T-cell (primary cell): ENCODE measurements at regions not wholly inside any gene's neighbourhood (a gene's known extent, or its start where the extent isn't known, plus 50 kb on each side); places are given as distances from the start of the nearest gene placed in this dataset.
"Not testable (repeated sequence)": the region's sequence is repeated elsewhere in the genome, so short reads cannot be mapped to it uniquely, and the experiment has no call there.

Experiments used
- ATAC-seq, 4 experiments: fragments of 200-7000 bp in 3 of 4; fragments of 150-1000 bp in 1 of 4; cut with Tn5 transposase; replicated peaks in 1 of 4; 1 replicate in 3 of 4; 2 replicates in 1 of 4; pipeline ENCODE4 v1.10.0; 2021; ENCODE audit warnings: moderate library complexity in 3 of 4, mild to moderate bottlenecking in 2 of 4, moderate number of reproducible peaks in 1 of 4
- CTCF ChIA-PET, 2 donors: fragments of 300-600 bp; sonication (Branson Sonifier 250); formaldehyde crosslinking; loops; one replicate each; lab custom pipeline; 2022; ENCODE audit warnings: antibody characterized with exemption in 2 of 2; lab: Charles Lee
- POLR2A ChIA-PET, 2 donors: fragments of 300-600 bp; sonication (Branson Sonifier 250); formaldehyde crosslinking; loops; one replicate each; lab custom pipeline; 2022; ENCODE audit warnings: antibody characterized with exemption in 2 of 2; lab: Charles Lee
- DNase-seq, 35 experiments: peaks; one replicate each; pipeline versions ENCODE4 v3.0.0 to v3.0.0-alpha.2; 2013 to 2023
- H3K27ac ChIP-seq: one replicate; pipeline ENCODE4 v1.5.1; 2013; ENCODE audit warnings: low read length
- H3K27me3 ChIP-seq, 2 experiments: replicated peaks in 1 of 2; 1 replicate in 1 of 2; 2 replicates in 1 of 2; pipeline versions ENCODE4 v1.6.1 to v1.7.0; 2013; ENCODE audit warnings: low read length in 1 of 2, mixed read lengths in 1 of 2; ENCODE audit not compliant: control insufficient read depth in 2 of 2, insufficient read depth in 2 of 2; ENCODE audit errors: extremely low read depth in 1 of 2
- H3K36me3 ChIP-seq, 2 donors: 1 replicate in 1 of 2; 2 replicates in 1 of 2; pipeline versions ENCODE4 v1.6.1 to v1.7.0; 2013; ENCODE audit warnings: low read length in 1 of 2; ENCODE audit not compliant: control insufficient read depth in 2 of 2, insufficient read depth in 1 of 2; ENCODE audit errors: extremely low read depth in 1 of 2
- H3K4me1 ChIP-seq, 2 experiments: 1 replicate in 1 of 2; 2 replicates in 1 of 2; pipeline versions ENCODE4 v1.6.1 to v1.7.0; 2013; ENCODE audit warnings: low read length in 2 of 2, mixed read lengths in 1 of 2; ENCODE audit not compliant: insufficient read depth in 2 of 2, control insufficient read depth in 1 of 2; ENCODE audit errors: extremely low read depth in 1 of 2
- H3K4me3 ChIP-seq, 2 donors: 1 replicate in 1 of 2; 2 replicates in 1 of 2; pipeline versions ENCODE4 v1.5.1 to v1.7.0; 2013; ENCODE audit warnings: mild to moderate bottlenecking in 2 of 2, low read length in 1 of 2, moderate library complexity in 1 of 2; ENCODE audit not compliant: control insufficient read depth in 1 of 2; ENCODE audit errors: extremely low read depth in 1 of 2
- H3K9me3 ChIP-seq: 2 replicates; pipeline ENCODE4 v1.7.0; 2013
- H3K27ac Mint-ChIP-seq, 2 donors: one replicate each; pipeline ENCODE4 v1.8.0; 2020 to 2021; ENCODE audit warnings: mild to moderate bottlenecking in 2 of 2, mixed read lengths in 2 of 2
- H3K27me3 Mint-ChIP-seq, 2 donors: one replicate each; pipeline ENCODE4 v1.8.0; 2021 to 2022; ENCODE audit warnings: mixed read lengths in 2 of 2
- H3K36me3 Mint-ChIP-seq: one replicate; pipeline ENCODE4 v1.8.0; 2021; ENCODE audit warnings: mixed read lengths
- H3K4me1 Mint-ChIP-seq, 3 donors: one replicate each; pipeline ENCODE4 v1.8.0; 2020 to 2022; ENCODE audit warnings: mixed read lengths in 3 of 3, mild to moderate bottlenecking in 1 of 3
- H3K4me3 Mint-ChIP-seq, 3 donors: one replicate each; pipeline ENCODE4 v1.8.0; 2020 to 2022; ENCODE audit warnings: mild to moderate bottlenecking in 3 of 3, mixed read lengths in 3 of 3, moderate library complexity in 3 of 3
- H3K9me3 Mint-ChIP-seq, 3 donors: one replicate each; pipeline ENCODE4 v1.8.0; 2020 to 2022; ENCODE audit warnings: mixed read lengths in 3 of 3
- WGBS: methylation state at CpG from one replicate; pipeline ENCODE4 v1.1.5; 2013; ENCODE audit warnings: missing lambda C conversion rate; ENCODE audit not compliant: insufficient coverage; 5-methylcytosine and 5-hydroxymethylcytosine counted together

DNA sequence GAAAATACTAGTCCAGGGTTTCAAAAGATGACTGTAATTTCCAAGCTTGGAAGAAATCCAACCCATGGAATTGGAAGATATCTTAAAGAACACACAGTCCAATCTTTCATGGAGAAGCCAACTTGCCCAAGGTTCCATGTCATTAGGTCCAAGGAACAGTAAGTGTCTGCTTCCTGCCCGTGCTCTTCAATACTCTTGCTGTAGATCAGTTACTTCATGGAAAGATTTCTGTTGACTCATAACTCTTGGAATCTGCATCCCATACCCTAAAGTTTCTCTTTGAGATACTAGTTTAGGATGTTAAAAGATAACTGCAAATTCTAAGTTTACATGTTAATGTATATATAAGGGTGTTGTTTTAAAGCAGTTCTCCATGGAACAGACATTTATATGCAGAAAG, 127.9 kb upstream of the SLC13A1 start:
- Histone ChIP-seq H3K4me1 (no peaks in the 10 kb centered on the region), H3K4me3 (no peak overlapping the region), H3K36me3 (no peaks in the 10 kb centered on the region), H3K9me3 (peaks cover 3% of the 10 kb centered on the region), H3K27ac (no peak overlapping the region), H3K27me3 (peaks cover 0 to 3% of the 10 kb centered on the region in 2 experiments)
- Mint-ChIP-seq H3K27ac (no peak overlapping the region), H3K27me3 (no peaks in the 10 kb centered on the region), H3K36me3 (no peaks in the 10 kb centered on the region), H3K9me3 (peaks cover 20 to 29% (median 26%) of the 10 kb centered on the region in 3 donors), H3K4me3 (no peak overlapping the region), H3K4me1 (no peaks in the 10 kb centered on the region)
- ChIA-PET CTCF (no interaction called here), POLR2A (no interaction called here)
- 80% methylated on average over 1 of the region's 1 CpG for WGBS
- ATAC-seq (no peak), DNase-seq (no peak)

DNA sequence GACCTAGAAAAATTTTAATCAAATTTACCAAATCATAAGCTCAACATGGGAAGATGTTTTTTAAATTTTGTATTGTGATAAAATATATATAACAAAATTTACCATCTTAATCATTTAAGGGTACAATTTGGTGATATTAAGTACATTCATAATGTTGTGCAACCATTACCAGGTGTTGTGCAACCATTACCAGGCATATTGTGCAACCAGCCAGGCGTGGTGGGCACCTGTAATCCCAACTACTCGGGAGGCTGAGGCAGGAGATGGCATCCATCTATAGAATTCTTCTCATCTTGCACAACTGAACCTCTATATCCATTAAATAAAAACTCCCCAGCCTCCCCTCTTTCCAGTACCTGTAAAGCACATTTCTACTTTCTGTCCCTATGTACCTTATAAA, 124.5 kb upstream of the SLC13A1 start:
- Mint-ChIP-seq H3K27ac (no peak overlapping the region), H3K4me3 (no peak overlapping the region), H3K27me3 (no peaks in the 10 kb centered on the region), H3K36me3 (no peaks in the 10 kb centered on the region), H3K9me3 (peaks cover 19 to 28% (median 24%) of the 10 kb centered on the region in 3 donors), H3K4me1 (no peaks in the 10 kb centered on the region)
- Histone ChIP-seq H3K4me1 (no peaks in the 10 kb centered on the region), H3K27me3 (no peaks in the 10 kb centered on the region), H3K4me3 (no peak overlapping the region), H3K9me3 (peaks cover 3% of the 10 kb centered on the region), H3K27ac (no peak overlapping the region), H3K36me3 (no peaks in the 10 kb centered on the region)
- WGBS: 27% methylated on average over 2 of the region's 2 CpGs
- ChIA-PET CTCF (no interaction called here), POLR2A (no interaction called here)
- no peak for DNase-seq
- ATAC-seq: no peak

GRCh38 chr7:123323689-123324088, 123.9 kb upstream of the SLC13A1 start:
- no peaks in the 10 kb centered on the region for H3K4me1 ChIP-seq
- Mint-ChIP-seq H3K4me1 (no peaks in the 10 kb centered on the region), H3K9me3 (peaks cover 19 to 28% (median 24%) of the 10 kb centered on the region in 3 donors), H3K27ac (no peak overlapping the region), H3K4me3 (no peak overlapping the region), H3K27me3 (no peaks in the 10 kb centered on the region), H3K36me3 (no peaks in the 10 kb centered on the region)
- H3K27ac ChIP-seq: no peak overlapping the region
- H3K27me3 ChIP-seq: no peaks in the 10 kb centered on the region
- POLR2A ChIA-PET: no interaction called here
- H3K9me3 ChIP-seq: peaks cover 3% of the 10 kb centered on the region
- CTCF ChIA-PET: no interaction called here
- no peak overlapping the region for H3K4me3 ChIP-seq
- no peaks in the 10 kb centered on the region for H3K36me3 ChIP-seq
- ATAC-seq (no peak), DNase-seq (no peak)

- H3K4me3 Mint-ChIP-seq, H3K4me1 ChIP-seq, H3K4me3 ChIP-seq, H3K27me3 Mint-ChIP-seq, H3K27ac Mint-ChIP-seq, H3K36me3 Mint-ChIP-seq, CTCF ChIA-PET, H3K27me3 ChIP-seq, DNase-seq, ATAC-seq, H3K36me3 ChIP-seq, H3K9me3 ChIP-seq, H3K27ac ChIP-seq, POLR2A ChIA-PET, H3K4me1 Mint-ChIP-seq: not testable (repeated sequence)
- WGBS: no CpG with 5 or more reads among the region's 5 CpGs
- peaks cover 19 to 28% (median 24%) of the 10 kb centered on the region in 3 donors for H3K9me3 Mint-ChIP-seq
Observed at GRCh38 chr7:123321578-123321977, 121.8 kb upstream of the SLC13A1 start.

GRCh38 chr7:123319911-123320310, 120.1 kb upstream of the SLC13A1 start:
- ATAC-seq (no peak), DNase-seq (no peak)
- H3K9me3 ChIP-seq: peaks cover 3% of the 10 kb centered on the region
- no peaks in the 10 kb centered on the region for H3K36me3 ChIP-seq
- POLR2A ChIA-PET: no interaction called here
- CTCF ChIA-PET: no interaction called here
- no peaks in the 10 kb centered on the region for H3K4me1 Mint-ChIP-seq
- no peaks in the 10 kb centered on the region for H3K27me3 Mint-ChIP-seq
- no peak overlapping the region for H3K4me3 ChIP-seq
- H3K9me3 Mint-ChIP-seq: peaks cover 19 to 26% (median 22%) of the 10 kb centered on the region in 3 donors
- H3K4me1 ChIP-seq: no peaks in the 10 kb centered on the region
- H3K27me3 ChIP-seq: no peaks in the 10 kb centered on the region
- H3K4me3 Mint-ChIP-seq: no peak overlapping the region
- no peak overlapping the region for H3K27ac ChIP-seq
- H3K27ac Mint-ChIP-seq: no peak overlapping the region
- no peaks in the 10 kb centered on the region for H3K36me3 Mint-ChIP-seq
- WGBS: 63% methylated on average over 2 of the region's 3 CpGs

DNA sequence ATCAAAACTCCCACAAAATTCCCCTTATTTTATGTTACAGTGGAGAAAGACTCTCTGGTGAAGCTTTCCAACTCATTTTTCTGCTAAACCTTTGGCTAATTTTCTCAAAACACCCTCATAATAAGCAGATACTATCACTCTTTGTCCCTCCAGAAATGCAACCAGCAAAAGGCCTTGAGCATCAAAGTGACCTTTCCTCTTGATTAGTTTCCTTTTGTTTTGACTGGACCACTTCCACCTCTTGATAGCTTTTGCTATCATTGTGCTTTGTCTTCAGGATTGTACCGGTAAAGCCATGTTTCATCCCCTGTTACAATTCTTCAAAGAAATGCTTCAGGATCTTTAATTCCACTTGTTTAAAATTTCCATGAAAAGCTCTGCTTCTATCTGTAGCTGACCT, 115.1 kb upstream of the SLC13A1 start:
- no peak for DNase-seq
- ChIA-PET CTCF (no interaction called here), POLR2A (no interaction called here)
- H3K4me3 ChIP-seq: no peak overlapping the region
- 67% methylated on average over 1 of the region's 1 CpG for WGBS
- ATAC-seq: no peak
- no peaks in the 10 kb centered on the region for H3K9me3 ChIP-seq
- H3K4me1 Mint-ChIP-seq: no peaks in the 10 kb centered on the region
- no peak overlapping the region for H3K27ac Mint-ChIP-seq
- H3K36me3 ChIP-seq: no peaks in the 10 kb centered on the region
- no peaks in the 10 kb centered on the region for H3K27me3 Mint-ChIP-seq
- H3K27ac ChIP-seq: no peak overlapping the region
- no peaks in the 10 kb centered on the region for H3K27me3 ChIP-seq
- no peaks in the 10 kb centered on the region for H3K4me1 ChIP-seq
- no peaks in the 10 kb centered on the region for H3K36me3 Mint-ChIP-seq
- H3K9me3 Mint-ChIP-seq: peaks cover 0 to under 1% (median 0%) of the 10 kb centered on the region in 3 donors
- H3K4me3 Mint-ChIP-seq: no peak overlapping the region

DNA sequence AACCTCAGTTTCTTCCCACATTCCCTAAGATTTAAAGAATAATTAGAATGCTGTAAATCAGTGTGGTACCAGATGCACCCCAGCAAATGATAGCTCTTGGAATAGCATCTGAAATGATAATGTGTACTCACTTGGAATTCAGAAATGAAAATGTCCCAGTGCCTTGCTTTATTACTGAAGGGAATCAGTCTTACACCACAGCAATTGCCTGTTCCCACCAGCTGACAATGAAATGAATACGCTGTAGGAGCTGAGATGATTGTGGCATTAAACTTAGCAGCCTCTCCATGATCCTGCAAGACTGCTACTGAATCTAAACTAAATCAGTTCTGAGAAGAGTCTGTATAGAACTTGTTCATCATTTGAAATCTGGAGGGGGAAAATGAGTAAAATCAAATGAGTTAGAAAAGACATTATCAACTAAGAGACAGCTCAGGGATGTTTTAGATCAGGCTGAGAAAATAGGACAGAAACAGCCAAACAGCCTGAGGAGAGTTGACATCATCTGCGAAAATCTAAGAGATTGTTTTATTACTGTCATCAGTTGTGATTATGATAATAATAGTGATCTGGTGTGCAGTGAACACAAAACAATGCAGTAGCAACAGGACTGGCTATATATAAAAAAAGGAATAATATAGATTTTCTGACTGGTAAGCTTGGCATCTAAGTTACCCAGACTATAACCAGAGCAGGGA, 108.6 kb upstream of the SLC13A1 start:
- Mint-ChIP-seq H3K4me3 (no peak overlapping the region), H3K27me3 (no peaks in the 10 kb centered on the region), H3K27ac (no peak overlapping the region), H3K4me1 (no peaks in the 10 kb centered on the region), H3K36me3 (no peaks in the 10 kb centered on the region), H3K9me3 (no peaks in the 10 kb centered on the region)
- H3K4me3 ChIP-seq: no peak overlapping the region
- no peaks in the 10 kb centered on the region for H3K4me1 ChIP-seq
- no peaks in the 10 kb centered on the region for H3K9me3 ChIP-seq
- CTCF ChIA-PET: no interaction called here
- DNase-seq (no peak), ATAC-seq (no peak)
- POLR2A ChIA-PET: no interaction called here
- H3K27ac ChIP-seq: no peak overlapping the region
- no peaks in the 10 kb centered on the region for H3K36me3 ChIP-seq
- no peaks in the 10 kb centered on the region for H3K27me3 ChIP-seq
- no CpG with 5 or more reads among the region's 2 CpGs for WGBS
